AG10803 (cell line): ENCODE measurements at regions not wholly inside any gene's neighbourhood (a gene's known extent, or its start where the extent isn't known, plus 50 kb on each side); places are given as distances from the start of the nearest gene placed in this dataset.

ENCODE experiments used
- DNase-seq: peaks from one replicate; pipeline ENCODE4 v3.0.0; 2010; ENCODE audit warnings: low read depth
- H3K4me3 ChIP-seq: 2 replicates; pipeline ENCODE4 v1.5.1; 2011; ENCODE audit warnings: mild to moderate bottlenecking, low read length, control low read depth
- TF ChIP-seq, protein P1 (sequence below): conservative IDR thresholded peaks from 2 replicates; pipeline ENCODE4 v1.5.1; 2011; ENCODE audit warnings: mild to moderate bottlenecking, low read length, control low read depth, inconsistent platforms

DNA sequence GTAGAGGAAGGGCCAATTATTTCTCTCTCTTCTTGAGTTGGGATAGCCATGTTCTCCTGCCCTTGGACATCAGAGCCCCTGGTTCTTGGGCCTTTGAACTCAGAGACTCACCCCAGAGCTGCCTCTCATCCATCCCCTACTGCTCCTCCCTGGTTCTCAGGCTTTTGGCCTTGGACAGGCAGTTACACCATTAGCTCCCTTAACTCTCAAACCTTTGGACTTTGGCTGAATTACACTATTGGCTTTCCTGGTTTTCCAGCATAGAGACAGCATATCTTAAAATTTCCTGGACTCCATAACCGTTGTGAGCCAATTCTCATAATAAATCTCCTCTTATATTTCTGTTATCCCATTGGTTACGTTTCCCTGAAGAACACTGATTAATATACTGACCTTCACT, 63.7 kb upstream of the CHL1 start:
- no peak for DNase-seq
- TF ChIP-seq, protein P1, sequence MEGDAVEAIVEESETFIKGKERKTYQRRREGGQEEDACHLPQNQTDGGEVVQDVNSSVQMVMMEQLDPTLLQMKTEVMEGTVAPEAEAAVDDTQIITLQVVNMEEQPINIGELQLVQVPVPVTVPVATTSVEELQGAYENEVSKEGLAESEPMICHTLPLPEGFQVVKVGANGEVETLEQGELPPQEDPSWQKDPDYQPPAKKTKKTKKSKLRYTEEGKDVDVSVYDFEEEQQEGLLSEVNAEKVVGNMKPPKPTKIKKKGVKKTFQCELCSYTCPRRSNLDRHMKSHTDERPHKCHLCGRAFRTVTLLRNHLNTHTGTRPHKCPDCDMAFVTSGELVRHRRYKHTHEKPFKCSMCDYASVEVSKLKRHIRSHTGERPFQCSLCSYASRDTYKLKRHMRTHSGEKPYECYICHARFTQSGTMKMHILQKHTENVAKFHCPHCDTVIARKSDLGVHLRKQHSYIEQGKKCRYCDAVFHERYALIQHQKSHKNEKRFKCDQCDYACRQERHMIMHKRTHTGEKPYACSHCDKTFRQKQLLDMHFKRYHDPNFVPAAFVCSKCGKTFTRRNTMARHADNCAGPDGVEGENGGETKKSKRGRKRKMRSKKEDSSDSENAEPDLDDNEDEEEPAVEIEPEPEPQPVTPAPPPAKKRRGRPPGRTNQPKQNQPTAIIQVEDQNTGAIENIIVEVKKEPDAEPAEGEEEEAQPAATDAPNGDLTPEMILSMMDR = no peak
- H3K4me3 ChIP-seq = no peak overlapping the region

DNA sequence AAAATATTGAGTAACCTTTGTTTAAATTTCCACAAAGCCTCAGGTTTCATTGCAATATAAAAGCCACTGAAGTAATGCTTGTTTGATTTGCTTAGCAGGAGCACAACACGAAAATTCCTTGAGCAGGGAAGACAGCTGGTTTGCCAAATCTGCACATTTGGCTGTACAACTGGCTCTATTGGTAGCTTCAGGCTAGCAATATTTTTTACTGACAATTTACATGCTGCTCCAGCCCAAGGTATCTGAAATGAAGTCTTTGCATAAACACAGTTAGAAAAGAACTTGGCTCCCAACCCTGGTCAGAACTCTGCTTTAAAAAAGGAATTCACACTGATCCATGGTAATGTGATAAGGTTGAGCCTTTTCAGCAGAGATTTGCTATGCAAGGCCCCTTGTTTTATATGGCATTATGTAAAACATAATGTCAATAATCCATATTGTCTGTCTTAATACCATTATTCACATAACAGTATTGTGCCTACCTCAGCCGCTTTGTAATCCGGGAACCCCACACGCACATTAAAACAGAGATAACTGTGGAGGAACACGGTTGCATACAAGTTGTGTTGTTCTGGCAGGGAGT, 55.7 kb upstream of the CHL1 start:
- DNase-seq = no peak
- TF ChIP-seq, protein P1 = no peak
- H3K4me3 ChIP-seq = no peak overlapping the region
